ENCODE measurements at regions not wholly inside any gene's neighbourhood (a gene's known extent, or its start where the extent isn't known, plus 50 kb on each side); places are given as distances from the start of the nearest gene placed in this dataset.

GRCh38 chr21:41029571-41029970, 138.4 kb upstream of the BACE2 start:
- H3K27ac ChIP-seq: no peak overlapping the region
- no peak for TF ChIP-seq CTCF (IDR thresholded peaks at IDR 0.05; ENCODE audit: low read depth, low read length, missing control alignments)
- DNase-seq: no peak
- in situ Hi-C loops (cut with HindIII; ENCODE audit: low pct_ligation_motif_present, low sequenced_read_pairs): no loop called here
- H3K27me3 ChIP-seq (replicated peaks): no peaks in the 10 kb centered on the region
- H3K36me3 ChIP-seq (replicated peaks): no peaks in the 10 kb centered on the region
- no peak overlapping the region for H3K4me3 ChIP-seq (ENCODE audit: low read depth, low read length)

DNA sequence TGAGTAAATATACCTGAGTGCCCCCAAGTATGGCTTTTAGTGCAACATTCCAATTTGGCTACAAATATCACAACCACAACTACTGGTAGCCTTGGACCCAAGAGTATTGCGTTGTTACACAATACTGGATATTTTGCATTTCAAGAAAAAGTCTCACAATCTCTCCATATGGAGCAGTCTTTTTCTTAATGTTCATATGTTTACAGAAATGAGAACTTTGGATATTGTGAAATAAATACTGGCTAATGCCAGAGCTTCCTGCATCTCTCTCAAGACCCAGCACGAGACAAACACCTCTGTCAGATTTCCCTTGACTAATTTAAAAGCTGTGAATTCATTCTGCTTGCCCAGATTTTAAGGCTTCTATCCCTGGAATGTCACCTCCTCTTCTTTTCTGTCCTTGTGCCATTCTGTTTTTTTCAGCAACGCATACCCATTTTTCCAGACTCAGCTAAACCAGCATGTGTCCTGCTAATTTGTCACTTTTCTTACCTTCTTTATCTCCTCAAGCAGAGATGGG, 136.2 kb upstream of the BACE2 start:
- Histone ChIP-seq H3K4me3 (ENCODE audit: low read depth, low read length) (no peak overlapping the region), H3K27ac (no peak overlapping the region), H3K27me3 (replicated peaks) (no peaks in the 10 kb centered on the region), H3K36me3 (replicated peaks) (no peaks in the 10 kb centered on the region)
- no peak for DNase-seq
- in situ Hi-C loops (cut with HindIII; ENCODE audit: low pct_ligation_motif_present, low sequenced_read_pairs): no loop called here
- no peak for TF ChIP-seq CTCF (IDR thresholded peaks at IDR 0.05; ENCODE audit: low read depth, low read length, missing control alignments)

GRCh38 chr21:41032541-41032940, 135.4 kb upstream of the BACE2 start:
- no peak overlapping the region for H3K27ac ChIP-seq
- no peaks in the 10 kb centered on the region for H3K27me3 ChIP-seq (replicated peaks)
- TF ChIP-seq CTCF (IDR thresholded peaks at IDR 0.05; ENCODE audit: low read depth, low read length, missing control alignments): no peak
- H3K36me3 ChIP-seq (replicated peaks): no peaks in the 10 kb centered on the region
- in situ Hi-C loops (cut with HindIII; ENCODE audit: low pct_ligation_motif_present, low sequenced_read_pairs): no loop called here
- no peak overlapping the region for H3K4me3 ChIP-seq (ENCODE audit: low read depth, low read length)
- no peak for DNase-seq

GRCh38 chr21:41037212-41037611, 130.7 kb upstream of the BACE2 start:
- no peak for TF ChIP-seq CTCF (IDR thresholded peaks at IDR 0.05; ENCODE audit: low read depth, low read length, missing control alignments)
- no peak overlapping the region for H3K27ac ChIP-seq
- no peak overlapping the region for H3K4me3 ChIP-seq (ENCODE audit: low read depth, low read length)
- no peaks in the 10 kb centered on the region for H3K36me3 ChIP-seq (replicated peaks)
- DNase-seq: no peak
- in situ Hi-C loops (cut with HindIII; ENCODE audit: low pct_ligation_motif_present, low sequenced_read_pairs): no loop called here
- no peaks in the 10 kb centered on the region for H3K27me3 ChIP-seq (replicated peaks)

DNA sequence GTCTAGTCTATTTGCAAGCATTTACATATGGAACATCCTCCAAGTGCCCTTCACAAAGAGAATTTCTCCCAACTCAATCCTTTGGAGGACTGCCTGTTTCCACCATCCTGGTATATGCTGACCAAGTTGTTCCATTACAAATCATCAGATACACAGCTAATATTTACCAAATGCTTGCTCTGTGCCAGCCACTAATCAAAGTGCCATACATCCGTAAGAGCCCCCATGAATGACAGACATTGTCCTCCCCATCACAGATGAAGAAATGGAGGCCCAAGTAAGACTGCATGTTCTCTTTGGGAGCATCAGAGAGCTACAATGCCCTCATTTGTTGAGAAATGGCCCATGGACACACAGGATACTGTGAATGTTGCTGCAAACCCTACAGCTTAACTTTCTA, 130.0 kb upstream of the BACE2 start:
- in situ Hi-C loops (cut with HindIII; ENCODE audit: low pct_ligation_motif_present, low sequenced_read_pairs): no loop called here
- DNase-seq: no peak
- Histone ChIP-seq H3K36me3 (replicated peaks) (no peaks in the 10 kb centered on the region), H3K27me3 (replicated peaks) (no peaks in the 10 kb centered on the region), H3K27ac (no peak overlapping the region), H3K4me3 (ENCODE audit: low read depth, low read length) (no peak overlapping the region)
- no peak for TF ChIP-seq CTCF (IDR thresholded peaks at IDR 0.05; ENCODE audit: low read depth, low read length, missing control alignments)

- TF ChIP-seq CTCF (IDR thresholded peaks at IDR 0.05; ENCODE audit: low read depth, low read length, missing control alignments): peak; percentile 37
- Histone ChIP-seq H3K4me3 (ENCODE audit: low read depth, low read length) (no peak overlapping the region), H3K36me3 (replicated peaks) (no peaks in the 10 kb centered on the region), H3K27ac (no peak overlapping the region), H3K27me3 (replicated peaks) (no peaks in the 10 kb centered on the region)
- DNase-seq: no peak
- in situ Hi-C loops (cut with HindIII; ENCODE audit: low pct_ligation_motif_present, low sequenced_read_pairs): no loop called here
Measured at GRCh38 chr21:41043014-41043413, 124.9 kb upstream of the BACE2 start.
